PC-9 (cell line): ENCODE measurements at regions not wholly inside any gene's neighbourhood (a gene's known extent, or its start where the extent isn't known, plus 50 kb on each side); places are given as distances from the start of the nearest gene placed in this dataset.

Experiments
- BruUV-seq: library from RNA; stranded (reverse); fragments of 400-500 nt; replicated peaks from 2 replicates; lab custom pipeline; 2021; lab: Mats Ljungman, UMichigan
- CTCF ChIA-PET: fragments of 300-600 bp; sonication (Branson Sonifier 250); formaldehyde crosslinking; loops from one replicate; lab custom pipeline; 2022; ENCODE audit warnings: antibody characterized with exemption; lab: Charles Lee
- POLR2A ChIA-PET: fragments of 300-600 bp; sonication (Branson Sonifier 250); formaldehyde crosslinking; loops from one replicate; lab custom pipeline; 2022; ENCODE audit warnings: antibody characterized with exemption; ENCODE audit not compliant: unreplicated experiment; lab: Charles Lee
- DNase-seq, 2 experiments: peaks; one replicate each; pipeline versions ENCODE4 v3.0.0 to v3.0.0-alpha.2; 2015 to 2022; ENCODE audit warnings: mixed read lengths in 1 of 2
- H2AFZ ChIP-seq: fragments of 200-600 bp; sonication (generic); 2 replicates; pipeline ENCODE4 v1.8.1; 2017; ENCODE audit warnings: antibody characterized with exemption
- H3F3A ChIP-seq: fragments of 200-600 bp; sonication (generic); 2 replicates; pipeline ENCODE4 v1.8.1; 2017; ENCODE audit warnings: antibody characterized with exemption, mild to moderate bottlenecking, low read depth; ENCODE audit not compliant: insufficient read depth
- H3K27ac ChIP-seq: fragments of 200-600 bp; sonication (generic); 2 replicates; pipeline ENCODE4 v1.6.1; 2016; ENCODE audit warnings: mixed run types
- H3K27me3 ChIP-seq: fragments of 200-600 bp; sonication (generic); 2 replicates; pipeline ENCODE4 v1.6.1; 2016; ENCODE audit warnings: low read depth, mixed run types; ENCODE audit not compliant: insufficient read depth
- H3K36me3 ChIP-seq: fragments of 200-600 bp; sonication (generic); 2 replicates; pipeline ENCODE4 v1.6.1; 2016; ENCODE audit warnings: low read depth, mixed run types
- H3K4me1 ChIP-seq: fragments of 200-600 bp; sonication (generic); replicated peaks from 2 replicates; pipeline ENCODE4 v1.6.1; 2016; ENCODE audit warnings: mixed run types; ENCODE audit not compliant: insufficient read depth
- H3K4me2 ChIP-seq: fragments of 200-600 bp; sonication (generic); 2 replicates; pipeline ENCODE4 v1.6.1; 2017; ENCODE audit warnings: mixed run types
- H3K4me3 ChIP-seq: fragments of 200-600 bp; sonication (generic); 2 replicates; pipeline ENCODE4 v1.6.1; 2016; ENCODE audit warnings: mixed run types
- H3K79me2 ChIP-seq: fragments of 200-600 bp; sonication (generic); 2 replicates; pipeline ENCODE4 v1.6.1; 2017; ENCODE audit warnings: low read depth, mixed run types
- H3K9me2 ChIP-seq: fragments of 200-600 bp; sonication (generic); 2 replicates; pipeline ENCODE4 v1.8.1; 2017; ENCODE audit warnings: mild to moderate bottlenecking; ENCODE audit not compliant: insufficient read depth
- H3K9me3 ChIP-seq: fragments of 200-600 bp; sonication (generic); 2 replicates; pipeline ENCODE4 v1.8.1; 2016; ENCODE audit warnings: low read depth; ENCODE audit not compliant: insufficient read depth
- H4K20me1 ChIP-seq: fragments of 200-600 bp; sonication (generic); 2 replicates; pipeline ENCODE4 v1.8.1; 2017; ENCODE audit not compliant: insufficient read depth
- EZH2 ChIP-seq: fragments of 200-600 bp; sonication (generic); IDR thresholded peaks from 2 replicates; pipeline ENCODE4 v1.8.0; 2017; ENCODE audit warnings: antibody characterized with exemption, low read depth
- intact Hi-C: fragments of 100-400 bp; cut with micrococcal nuclease; formaldehyde crosslinking; loops from one replicate; pipeline ENCODE4 v1.10.0; 2022; ENCODE audit not compliant: unreplicated experiment
- TF ChIP-seq, protein P1 (sequence below): fragments of 200-600 bp; sonication (generic); conservative IDR thresholded peaks from 2 replicates; pipeline ENCODE4 v1.6.1; 2017; ENCODE audit warnings: mixed run types, antibody characterized with exemption, mild to moderate bottlenecking, moderate library complexity

- Histone ChIP-seq H3K4me2 (no peak overlapping the region), H3K27ac (no peak overlapping the region), H3K9me2 (no peaks in the 10 kb centered on the region), H3K27me3 (no peaks in the 10 kb centered on the region), H3K36me3 (no peaks in the 10 kb centered on the region), H3K4me1 (no peaks in the 10 kb centered on the region), H2AFZ (no peak overlapping the region), H3F3A (no peaks in the 10 kb centered on the region), H3K9me3 (no peaks in the 10 kb centered on the region), H4K20me1 (no peaks in the 10 kb centered on the region), H3K79me2 (no peaks in the 10 kb centered on the region), H3K4me3 (no peak overlapping the region)
- intact Hi-C loops, result loop anchor here (10.0 kb wide), 2 partner anchors 715 to 885 kb away; no protein-coding TSS in a partner anchor
- TF ChIP-seq, protein P1, sequence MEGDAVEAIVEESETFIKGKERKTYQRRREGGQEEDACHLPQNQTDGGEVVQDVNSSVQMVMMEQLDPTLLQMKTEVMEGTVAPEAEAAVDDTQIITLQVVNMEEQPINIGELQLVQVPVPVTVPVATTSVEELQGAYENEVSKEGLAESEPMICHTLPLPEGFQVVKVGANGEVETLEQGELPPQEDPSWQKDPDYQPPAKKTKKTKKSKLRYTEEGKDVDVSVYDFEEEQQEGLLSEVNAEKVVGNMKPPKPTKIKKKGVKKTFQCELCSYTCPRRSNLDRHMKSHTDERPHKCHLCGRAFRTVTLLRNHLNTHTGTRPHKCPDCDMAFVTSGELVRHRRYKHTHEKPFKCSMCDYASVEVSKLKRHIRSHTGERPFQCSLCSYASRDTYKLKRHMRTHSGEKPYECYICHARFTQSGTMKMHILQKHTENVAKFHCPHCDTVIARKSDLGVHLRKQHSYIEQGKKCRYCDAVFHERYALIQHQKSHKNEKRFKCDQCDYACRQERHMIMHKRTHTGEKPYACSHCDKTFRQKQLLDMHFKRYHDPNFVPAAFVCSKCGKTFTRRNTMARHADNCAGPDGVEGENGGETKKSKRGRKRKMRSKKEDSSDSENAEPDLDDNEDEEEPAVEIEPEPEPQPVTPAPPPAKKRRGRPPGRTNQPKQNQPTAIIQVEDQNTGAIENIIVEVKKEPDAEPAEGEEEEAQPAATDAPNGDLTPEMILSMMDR, result no peak
- BruUV-seq, result no TSS peak
- ChIA-PET POLR2A (no interaction called here), CTCF (no interaction called here)
- DNase-seq, result no peak
Observed at GRCh38 chr5:93809430-93809829, 68.0 kb upstream of the POU5F2 start.

DNA sequence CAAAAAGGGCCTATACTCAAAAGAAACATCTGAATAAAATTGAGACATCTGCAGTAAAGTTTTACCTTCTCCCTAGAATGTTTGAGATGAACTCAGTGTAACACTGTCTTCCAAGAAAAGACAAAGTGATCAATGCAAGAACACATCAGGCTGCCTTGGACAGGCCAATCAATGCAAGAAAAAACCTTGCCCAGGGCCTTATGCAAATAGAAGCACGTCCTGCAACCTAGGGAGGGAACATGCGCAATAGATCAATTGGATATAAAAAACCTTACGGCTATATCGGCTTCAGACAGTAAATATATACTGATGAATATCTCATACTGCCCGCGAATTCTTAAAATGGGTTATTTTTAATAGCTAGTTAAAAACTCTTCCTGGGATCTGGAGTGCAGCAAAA lies 66.4 kb upstream of the POU5F2 start:
- H3K9me2 ChIP-seq, result no peaks in the 10 kb centered on the region
- no peaks in the 10 kb centered on the region for H4K20me1 ChIP-seq
- H3K79me2 ChIP-seq, result no peaks in the 10 kb centered on the region
- no peak overlapping the region for H3K4me3 ChIP-seq
- TF ChIP-seq, protein P1, result no peak
- TF ChIP-seq EZH2, result no peak
- no peaks in the 10 kb centered on the region for H3K9me3 ChIP-seq
- no TSS peak for BruUV-seq
- H2AFZ ChIP-seq, result no peak overlapping the region
- no peaks in the 10 kb centered on the region for H3K4me1 ChIP-seq
- no peak overlapping the region for H3K27ac ChIP-seq
- intact Hi-C loops, result loop anchor here (10.0 kb wide), 2 partner anchors 713 to 883 kb away; no protein-coding TSS in a partner anchor
- H3K4me2 ChIP-seq, result no peak overlapping the region
- ChIA-PET CTCF (no interaction called here), POLR2A (no interaction called here)
- no peaks in the 10 kb centered on the region for H3K36me3 ChIP-seq
- H3F3A ChIP-seq, result no peaks in the 10 kb centered on the region
- no peaks in the 10 kb centered on the region for H3K27me3 ChIP-seq
- no peak for DNase-seq

- POLR2A ChIA-PET, result interaction anchor here (0.6 kb wide), 2 partner anchors 185 to 789 kb away, joined by 3 read pairs; no protein-coding TSS in a partner anchor
- Histone ChIP-seq H3K4me2 (no peak overlapping the region), H3K79me2 (no peaks in the 10 kb centered on the region), H4K20me1 (no peaks in the 10 kb centered on the region), H3K27me3 (no peaks in the 10 kb centered on the region), H2AFZ (no peak overlapping the region), H3F3A (peaks cover 5% of the 10 kb centered on the region), H3K27ac (no peak overlapping the region), H3K9me2 (no peaks in the 10 kb centered on the region), H3K9me3 (no peaks in the 10 kb centered on the region), H3K36me3 (no peaks in the 10 kb centered on the region), H3K4me1 (peaks cover 11% of the 10 kb centered on the region), H3K4me3 (no peak overlapping the region)
- CTCF ChIA-PET, result interaction anchor here (0.6 kb wide), 1 partner anchor 301 kb away, joined by 12 read pairs; no protein-coding TSS in a partner anchor
- no peak for DNase-seq
- TF ChIP-seq, protein P1, result no peak
- TF ChIP-seq EZH2, result no peak
- intact Hi-C loops, result loop anchor here (10.0 kb wide), 2 partner anchors 711 to 881 kb away; no protein-coding TSS in a partner anchor
- no TSS peak for BruUV-seq
Observed at GRCh38 chr5:93805616-93806379, 64.4 kb upstream of the POU5F2 start.
